OCI-M2 (cell line): ENCODE measurements at regions not wholly inside any gene's neighbourhood (a gene's known extent, or its start where the extent isn't known, plus 50 kb on each side); places are given as distances from the start of the nearest gene placed in this dataset.

Experiments used
- DNase-seq: peaks from one replicate; lab custom pipeline; 2025; ENCODE audit not compliant: unreplicated experiment; lab: John Stamatoyannopoulos, UW

- no peak for DNase-seq
These were observed 182.6 kb upstream of the PKDCC start for GRCh38 chr2:41865263-41865662.

GRCh38 chr2:41867553-41867952 is 180.3 kb upstream of the PKDCC start:
- no peak for DNase-seq

- DNase-seq: peak; percentile 6
These were observed 178.1 kb upstream of the PKDCC start for GRCh38 chr2:41869542-41870264.

GRCh38 chr2:41870265-41870585 is 177.6 kb upstream of the PKDCC start:
- DNase-seq: no peak

- no peak for DNase-seq
These were observed 176.7 kb upstream of the PKDCC start for GRCh38 chr2:41871080-41871479.

GRCh38 chr2:41872646-41873045 is 175.2 kb upstream of the PKDCC start:
- DNase-seq: no peak

GRCh38 chr2:41873102-41874031 is 174.5 kb upstream of the PKDCC start:
- no peak for DNase-seq

DNA sequence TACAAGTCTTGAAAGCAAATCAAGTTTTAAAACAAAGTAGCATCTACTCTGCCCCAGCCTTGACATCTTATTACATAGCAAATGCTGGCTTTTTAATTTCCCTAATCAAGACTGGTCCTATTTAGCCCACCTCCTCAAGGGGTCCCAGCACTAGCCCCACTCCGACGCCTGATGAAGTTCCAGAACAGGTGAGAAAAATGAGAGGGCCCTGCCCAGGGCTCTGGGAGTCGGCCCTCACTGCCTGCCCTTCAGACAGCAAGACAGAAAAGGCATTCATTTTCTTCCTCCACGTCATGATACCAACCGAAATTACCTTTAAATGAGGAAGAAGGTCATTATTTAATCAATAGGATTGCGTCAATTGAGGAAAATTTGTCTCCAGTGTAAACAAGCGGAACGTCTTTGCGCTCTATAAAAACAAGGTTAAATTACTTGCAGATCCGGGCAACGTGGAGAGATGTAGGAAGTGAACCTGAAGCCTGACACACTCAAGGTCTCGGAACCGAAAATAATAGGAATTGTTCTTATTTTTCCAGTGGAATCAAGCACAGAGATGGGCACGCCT is 170.6 kb upstream of the PKDCC start:
- DNase-seq: no peak

- no peak for DNase-seq
These were observed 169.8 kb upstream of the PKDCC start for GRCh38 chr2:41878056-41878455.

- no peak for DNase-seq
These were observed 169.0 kb upstream of the PKDCC start for GRCh38 chr2:41878716-41879234.

DNA sequence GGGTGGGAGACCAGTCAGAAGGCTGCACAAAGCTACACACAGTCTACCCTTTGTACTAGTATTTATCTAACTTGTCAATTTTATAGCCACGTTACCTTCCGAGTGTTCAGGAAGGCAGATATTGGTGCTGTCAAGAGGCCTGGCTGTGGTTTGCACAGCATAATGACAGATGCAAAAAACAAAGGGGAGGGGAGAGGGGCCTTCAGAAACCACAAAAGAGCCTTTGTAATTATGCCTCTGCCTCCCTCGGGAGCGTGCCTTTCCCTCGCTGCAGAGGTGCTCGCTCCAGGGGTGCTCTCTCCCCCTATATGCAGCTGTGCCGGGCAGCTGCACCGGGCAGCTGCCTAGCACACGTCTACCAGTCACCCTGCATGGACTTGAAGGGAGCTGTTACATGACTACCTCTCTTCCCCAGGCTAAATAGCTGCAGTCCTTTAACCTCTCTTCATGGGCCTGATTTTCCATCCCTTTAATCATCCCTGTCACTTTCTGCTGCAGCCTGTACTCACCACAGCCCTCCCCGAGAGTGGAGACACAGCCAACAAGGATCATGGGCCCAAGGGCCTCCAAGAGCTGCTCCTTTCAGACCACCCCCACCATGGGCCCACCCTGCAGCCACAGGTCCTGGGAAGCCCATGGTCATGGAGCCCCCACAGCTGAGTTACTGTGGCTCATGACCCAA is 168.4 kb upstream of the PKDCC start:
- DNase-seq: no peak

GRCh38 chr2:41880561-41881243 is 167.1 kb upstream of the PKDCC start:
- DNase-seq: no peak

- no peak for DNase-seq
These were observed 166.6 kb upstream of the PKDCC start for GRCh38 chr2:41881249-41881648.

DNA sequence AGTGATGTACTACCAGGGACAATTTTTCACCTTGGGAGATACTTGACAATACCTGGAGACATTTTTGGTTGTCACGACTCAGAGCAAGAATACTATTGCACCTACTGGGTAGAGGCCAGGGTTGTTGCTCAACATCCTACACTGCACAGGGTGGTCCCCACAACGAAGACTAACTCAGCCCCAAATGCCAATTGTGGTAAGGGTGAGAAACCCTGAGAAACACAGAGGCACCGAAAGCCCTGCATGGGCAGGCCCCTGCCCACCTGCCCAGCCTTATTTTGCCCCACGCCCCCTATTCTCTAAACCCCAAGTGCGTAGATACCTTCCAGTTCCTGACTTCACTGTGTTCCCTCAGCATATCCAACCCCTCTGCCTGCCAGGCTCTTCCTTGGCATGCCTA is 163.1 kb upstream of the PKDCC start:
- DNase-seq: no peak

DNA sequence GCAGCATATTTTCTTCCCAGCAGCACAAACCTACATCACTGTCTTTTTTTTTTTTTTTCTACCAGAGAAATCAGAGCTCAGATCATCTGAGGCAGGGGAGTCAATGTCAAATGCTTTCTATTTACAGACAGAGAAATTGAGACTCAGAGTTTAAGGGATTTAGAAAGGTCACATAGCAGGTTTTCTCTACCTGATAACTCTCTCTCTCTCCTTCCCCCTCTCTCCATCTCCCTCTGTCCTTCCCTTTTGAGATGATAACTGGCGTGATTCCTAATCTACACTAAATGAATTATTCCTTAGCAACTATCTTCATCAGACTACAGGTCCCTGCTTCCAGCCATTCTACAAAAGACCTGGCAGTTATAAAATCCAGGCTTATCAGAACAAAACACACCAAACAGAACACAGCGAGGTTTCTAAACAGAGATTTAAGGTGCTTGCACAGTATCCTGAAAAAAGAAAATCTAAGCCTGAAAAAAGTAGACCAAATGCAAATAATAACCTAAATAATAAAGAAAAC is 161.6 kb upstream of the PKDCC start:
- no peak for DNase-seq

GRCh38 chr2:41886757-41887156 is 161.1 kb upstream of the PKDCC start:
- no peak for DNase-seq

DNA sequence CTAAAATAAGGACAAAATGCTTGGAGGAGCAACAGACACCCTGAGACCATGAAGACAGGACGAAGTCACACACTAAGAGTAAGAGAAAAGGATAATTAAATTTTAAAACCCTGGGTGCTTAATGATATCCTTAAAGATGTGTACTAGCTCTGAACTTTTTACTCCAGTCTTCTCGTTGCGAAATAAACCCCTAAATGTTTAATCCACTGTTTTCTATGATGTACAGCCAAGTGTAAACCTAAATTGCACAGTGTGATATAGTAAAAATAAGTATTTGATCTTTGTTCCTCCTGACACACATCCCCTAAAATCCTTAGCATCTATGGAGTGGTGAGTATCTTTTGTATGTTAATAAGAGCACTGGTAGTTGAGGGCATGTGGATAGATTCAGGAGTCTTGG is 157.5 kb upstream of the PKDCC start:
- no peak for DNase-seq

GRCh38 chr2:41892476-41892875 is 155.3 kb upstream of the PKDCC start:
- no peak for DNase-seq

- DNase-seq: no peak
These were observed 153.1 kb upstream of the PKDCC start for GRCh38 chr2:41894563-41895333.

- DNase-seq: no peak
These were observed 152.5 kb upstream of the PKDCC start for GRCh38 chr2:41895334-41895664.
